H9 (cell line): ENCODE measurements at regions not wholly inside any gene's neighbourhood (a gene's known extent, or its start where the extent isn't known, plus 50 kb on each side); places are given as distances from the start of the nearest gene placed in this dataset.
A peak's percentile ranks its signal among the peaks of the same experiment; 100 is the strongest.

Experiments used
- DNase-seq: peaks from one replicate; pipeline ENCODE4 v3.0.0-alpha.2; 2017
- H2AFZ ChIP-seq: one replicate; pipeline ENCODE4 v1.6.1; 2013; ENCODE audit warnings: mild to moderate bottlenecking, low read length, control low read depth, moderate library complexity
- H2AK5ac ChIP-seq: 2 replicates; pipeline ENCODE4 v1.6.1; 2013; ENCODE audit warnings: low read length, control low read depth, mixed read lengths; ENCODE audit not compliant: insufficient read length
- H2BK120ac ChIP-seq: one replicate; pipeline ENCODE4 v1.6.1; 2013; ENCODE audit warnings: low read depth, mild to moderate bottlenecking, low read length, control low read depth, inconsistent platforms; ENCODE audit not compliant: poor library complexity, severe bottlenecking
- H2BK12ac ChIP-seq: 2 replicates; pipeline ENCODE4 v1.6.1; 2013; ENCODE audit warnings: low read length, control low read depth, mixed read lengths, low read depth; ENCODE audit not compliant: insufficient read length
- H2BK15ac ChIP-seq: 2 replicates; pipeline ENCODE4 v1.6.1; 2013; ENCODE audit warnings: low read depth, low read length, control low read depth
- H2BK20ac ChIP-seq: one replicate; pipeline ENCODE4 v1.6.1; 2013; ENCODE audit warnings: low read depth, mild to moderate bottlenecking, low read length, control low read depth, inconsistent platforms; ENCODE audit not compliant: poor library complexity, severe bottlenecking
- H2BK5ac ChIP-seq: 2 replicates; pipeline ENCODE4 v1.6.1; 2013; ENCODE audit warnings: low read length, control low read depth, mixed read lengths; ENCODE audit not compliant: insufficient read length
- H3K14ac ChIP-seq: 2 replicates; pipeline ENCODE4 v1.6.1; 2013; ENCODE audit warnings: low read length, control low read depth; ENCODE audit not compliant: insufficient read depth
- H3K18ac ChIP-seq: 2 replicates; pipeline ENCODE4 v1.6.1; 2013; ENCODE audit warnings: low read depth, mild to moderate bottlenecking, mixed read lengths, low read length, control low read depth; ENCODE audit not compliant: insufficient read length
- H3K23ac ChIP-seq: 2 replicates; pipeline ENCODE4 v1.6.1; 2013; ENCODE audit warnings: low read length, control low read depth, mixed read lengths, low read depth; ENCODE audit not compliant: insufficient read length
- H3K23me2 ChIP-seq: 2 replicates; pipeline ENCODE4 v1.6.1; 2013; ENCODE audit warnings: low read depth, mild to moderate bottlenecking, mixed read lengths, low read length, control low read depth; ENCODE audit not compliant: insufficient read length, poor library complexity, severe bottlenecking
- H3K27ac ChIP-seq: 2 replicates; pipeline ENCODE4 v1.5.1; 2013; ENCODE audit warnings: low read length, control low read depth, mixed read lengths, low read depth; ENCODE audit not compliant: insufficient read length
- H3K27me3 ChIP-seq: 2 replicates; pipeline ENCODE4 v1.6.1; 2013; ENCODE audit warnings: low read length, control low read depth, inconsistent platforms; ENCODE audit not compliant: insufficient read depth
- H3K4ac ChIP-seq: 2 replicates; pipeline ENCODE4 v1.6.1; 2013; ENCODE audit warnings: low read depth, mild to moderate bottlenecking, control low read depth, inconsistent platforms, low read length, moderate library complexity
- H3K4me1 ChIP-seq: 2 replicates; pipeline ENCODE4 v1.6.1; 2013; ENCODE audit warnings: low read length, control low read depth, inconsistent platforms; ENCODE audit not compliant: insufficient read depth
- H3K4me2 ChIP-seq: 2 replicates; pipeline ENCODE4 v1.6.1; 2013; ENCODE audit warnings: low read length, control low read depth, mixed read lengths; ENCODE audit not compliant: insufficient read length, insufficient read depth
- H3K56ac ChIP-seq: 2 replicates; pipeline ENCODE4 v1.6.1; 2013; ENCODE audit warnings: low read depth, mild to moderate bottlenecking, mixed read lengths, low read length, control low read depth; ENCODE audit not compliant: insufficient read length
- H3K79me1 ChIP-seq: 2 replicates; pipeline ENCODE4 v1.6.1; 2013; ENCODE audit warnings: low read depth, mild to moderate bottlenecking, moderate library complexity, low read length, control low read depth, inconsistent platforms; ENCODE audit not compliant: insufficient read depth, poor library complexity, severe bottlenecking
- H3K79me2 ChIP-seq: 2 replicates; pipeline ENCODE4 v1.6.1; 2013; ENCODE audit warnings: low read length, control low read depth, inconsistent platforms; ENCODE audit not compliant: insufficient read depth
- H3K9ac ChIP-seq: 2 replicates; pipeline ENCODE4 v1.6.1; 2013; ENCODE audit warnings: low read length, control low read depth, mixed read lengths; ENCODE audit not compliant: insufficient read length; ENCODE audit errors: extremely low read depth
- H3K9me3 ChIP-seq: one replicate; pipeline ENCODE4 v1.6.1; 2013; ENCODE audit warnings: low read depth, low read length, inconsistent platforms; ENCODE audit not compliant: control insufficient read depth
- H3T11ph ChIP-seq: one replicate; pipeline ENCODE4 v1.6.1; 2013; ENCODE audit warnings: mild to moderate bottlenecking, low read length, control low read depth, inconsistent platforms
- H4K20me1 ChIP-seq: one replicate; pipeline ENCODE4 v1.6.1; 2013; ENCODE audit not compliant: control insufficient read depth, insufficient read length, insufficient read depth
- H4K5ac ChIP-seq: 2 replicates; pipeline ENCODE4 v1.6.1; 2013; ENCODE audit warnings: low read depth, mild to moderate bottlenecking, mixed read lengths, low read length, control low read depth; ENCODE audit not compliant: insufficient read length
- H4K8ac ChIP-seq: replicated peaks from 2 replicates; pipeline ENCODE4 v1.6.1; 2013; ENCODE audit warnings: low read length, control low read depth, mixed read lengths, low read depth; ENCODE audit not compliant: insufficient read length
- H4K91ac ChIP-seq: 2 replicates; pipeline ENCODE4 v1.6.1; 2013; ENCODE audit warnings: low read depth, mild to moderate bottlenecking, moderate library complexity, mixed read lengths, low read length, control low read depth; ENCODE audit not compliant: insufficient read length
- H3K27ac Mint-ChIP-seq, 3 experiments: 2 replicates in 2 of 3; 3 replicates in 1 of 3; pipeline ENCODE4 v1.8.0; 2020 to 2021; ENCODE audit warnings: mixed read lengths in 3 of 3, mild to moderate bottlenecking in 1 of 3, moderate library complexity in 1 of 3
- H3K27me3 Mint-ChIP-seq: 2 replicates; pipeline ENCODE4 v1.8.0; 2021; ENCODE audit warnings: low read depth, mild to moderate bottlenecking, moderate library complexity, mixed read lengths
- H3K36me3 Mint-ChIP-seq, 3 experiments: 2 replicates in 2 of 3; 3 replicates in 1 of 3; pipeline ENCODE4 v1.8.0; 2020 to 2021; ENCODE audit warnings: low read depth in 3 of 3, mixed read lengths in 3 of 3; ENCODE audit not compliant: insufficient read depth in 1 of 3
- H3K4me1 Mint-ChIP-seq, 2 experiments: 2 replicates each; pipeline ENCODE4 v1.8.0; 2020; ENCODE audit warnings: mixed read lengths in 2 of 2
- H3K4me3 Mint-ChIP-seq, 2 experiments: 2 replicates in 1 of 2; 3 replicates in 1 of 2; pipeline ENCODE4 v1.8.0; 2020 to 2021; ENCODE audit warnings: mild to moderate bottlenecking in 2 of 2, mixed read lengths in 2 of 2, moderate library complexity in 1 of 2
- H3K9me3 Mint-ChIP-seq, 2 experiments: 2 replicates in 1 of 2; 3 replicates in 1 of 2; pipeline ENCODE4 v1.8.0; 2020; ENCODE audit warnings: mild to moderate bottlenecking in 2 of 2, mixed read lengths in 2 of 2, moderate library complexity in 1 of 2
- CTCF ChIP-seq: fragments of 200-600 bp; sonication (generic); conservative IDR thresholded peaks from 3 replicates; pipeline ENCODE4 v1.8.0; 2021; ENCODE audit warnings: antibody characterized with exemption, mild to moderate bottlenecking
- WGBS: extraction: QIAGEN DNeasy Blood & Tissue Kit; methylation state at CpG from one replicate; pipeline ENCODE4 v1.1.7; 2013; ENCODE audit warnings: missing lambda C conversion rate, low lambda C conversion rate, mixed read lengths; ENCODE audit not compliant: insufficient read length; ENCODE audit errors: extremely low coverage; 5-methylcytosine and 5-hydroxymethylcytosine counted together

GRCh38 chr22:49149721-49150608 is 677.7 kb downstream of the BRD1 start:
- H3K4ac ChIP-seq, result no peak overlapping the region
- H3K23me2 ChIP-seq, result no peaks in the 10 kb centered on the region
- no peak for TF ChIP-seq CTCF
- no peak overlapping the region for H3K18ac ChIP-seq
- no peak overlapping the region for H3K27ac ChIP-seq
- no peak overlapping the region for H2BK120ac ChIP-seq
- H3K9me3 ChIP-seq, result no peaks in the 10 kb centered on the region
- no peak overlapping the region for H3K23ac ChIP-seq
- H3K56ac ChIP-seq, result no peak overlapping the region
- H3K79me2 ChIP-seq, result no peaks in the 10 kb centered on the region
- H4K91ac ChIP-seq, result no peak overlapping the region
- H4K20me1 ChIP-seq, result no peaks in the 10 kb centered on the region
- Mint-ChIP-seq H3K36me3 (peaks cover 0 to 1% (median 0%) of the 10 kb centered on the region in 3 experiments; a peak in 2 of 7 replicates), H3K4me3 (no peak overlapping the region), H3K27me3 (peaks cover 13% of the 10 kb centered on the region), H3K9me3 (peaks cover 0 to 2% of the 10 kb centered on the region in 2 experiments; a peak in 1 of 5 replicates), H3K27ac (no peak overlapping the region), H3K4me1 (peaks cover 16 to 27% of the 10 kb centered on the region in 2 experiments)
- H3K4me2 ChIP-seq, result no peak overlapping the region
- H3K79me1 ChIP-seq, result no peaks in the 10 kb centered on the region
- no peak overlapping the region for H3K9ac ChIP-seq
- no peak overlapping the region for H2BK20ac ChIP-seq
- no peak overlapping the region for H4K5ac ChIP-seq
- H2BK12ac ChIP-seq, result no peak overlapping the region
- H3K14ac ChIP-seq, result peak overlapping the region; percentile 29; the same call in 1 of the 2 replicates
- H3K4me1 ChIP-seq, result no peaks in the 10 kb centered on the region; the same call in 1 of the 2 replicates
- H3T11ph ChIP-seq, result no peak overlapping the region
- H4K8ac ChIP-seq, result no peak overlapping the region
- no peak overlapping the region for H2AFZ ChIP-seq
- H2BK5ac ChIP-seq, result no peak overlapping the region
- H3K27me3 ChIP-seq, result no peaks in the 10 kb centered on the region
- H2BK15ac ChIP-seq, result no peak overlapping the region
- WGBS, result no CpG with 5 or more reads among the region's 18 CpGs
- H2AK5ac ChIP-seq, result no peak overlapping the region
- DNase-seq, result no peak
